ENCODE measurements at regions not wholly inside any gene's neighbourhood (a gene's known extent, or its start where the extent isn't known, plus 50 kb on each side); places are given as distances from the start of the nearest gene placed in this dataset.

- peak; percentile 41 for DNase-seq (ENCODE audit: low spot score)
Observed at GRCh38 chr3:107082527-107082926, 294.7 kb upstream of the CCDC54 start.

- DNase-seq (ENCODE audit: low spot score) = no peak
Observed at GRCh38 chr3:107085261-107085660, 292.0 kb upstream of the CCDC54 start.

GRCh38 chr3:107092121-107092520 lies 285.1 kb upstream of the CCDC54 start:
- DNase-seq (ENCODE audit: low spot score) = no peak

- no peak for DNase-seq (ENCODE audit: low spot score)
Observed at GRCh38 chr3:107098864-107099263, 278.4 kb upstream of the CCDC54 start.

GRCh38 chr3:107100137-107100536 lies 277.1 kb upstream of the CCDC54 start:
- DNase-seq (ENCODE audit: low spot score) = no peak

- no peak for DNase-seq (ENCODE audit: low spot score)
Observed at GRCh38 chr3:107100573-107100972, 276.7 kb upstream of the CCDC54 start.

- no peak for DNase-seq (ENCODE audit: low spot score)
Observed at GRCh38 chr3:107103786-107104185, 273.5 kb upstream of the CCDC54 start.

GRCh38 chr3:107106316-107106715 lies 270.9 kb upstream of the CCDC54 start:
- DNase-seq (ENCODE audit: low spot score) = peak; percentile 78

GRCh38 chr3:107106907-107107306 lies 270.3 kb upstream of the CCDC54 start:
- DNase-seq (ENCODE audit: low spot score) = no peak

GRCh38 chr3:107110596-107111305 lies 266.5 kb upstream of the CCDC54 start:
- DNase-seq (ENCODE audit: low spot score) = no peak

- no peak for DNase-seq (ENCODE audit: low spot score)
Observed at GRCh38 chr3:107111872-107112271, 265.4 kb upstream of the CCDC54 start.

GRCh38 chr3:107112356-107112755 lies 264.9 kb upstream of the CCDC54 start:
- no peak for DNase-seq (ENCODE audit: low spot score)

GRCh38 chr3:107116251-107116650 lies 261.0 kb upstream of the CCDC54 start:
- DNase-seq (ENCODE audit: low spot score) = no peak

GRCh38 chr3:107117156-107117555 lies 260.1 kb upstream of the CCDC54 start:
- no peak for DNase-seq (ENCODE audit: low spot score)

GRCh38 chr3:107117922-107118536 lies 259.2 kb upstream of the CCDC54 start:
- DNase-seq (ENCODE audit: low spot score) = peak; percentile 69

GRCh38 chr3:107124885-107125284 lies 252.4 kb upstream of the CCDC54 start:
- no peak for DNase-seq (ENCODE audit: low spot score)

- DNase-seq (ENCODE audit: low spot score) = no peak
Observed at GRCh38 chr3:107128946-107129345, 248.3 kb upstream of the CCDC54 start.

GRCh38 chr3:107130089-107130700 lies 247.0 kb upstream of the CCDC54 start:
- DNase-seq (ENCODE audit: low spot score) = no peak

GRCh38 chr3:107132674-107133073 lies 244.6 kb upstream of the CCDC54 start:
- no peak for DNase-seq (ENCODE audit: low spot score)

- no peak for DNase-seq (ENCODE audit: low spot score)
Observed at GRCh38 chr3:107133891-107134290, 243.3 kb upstream of the CCDC54 start.

GRCh38 chr3:107142171-107142570 lies 235.1 kb upstream of the CCDC54 start:
- DNase-seq (ENCODE audit: low spot score) = no peak

GRCh38 chr3:107142786-107143575 lies 234.3 kb upstream of the CCDC54 start:
- DNase-seq (ENCODE audit: low spot score) = no peak

GRCh38 chr3:107150675-107151074 lies 226.6 kb upstream of the CCDC54 start:
- DNase-seq (ENCODE audit: low spot score) = no peak
